Medulla oblongata (tissue), 1 donor: ENCODE measurements at regions not wholly inside any gene's neighbourhood (a gene's known extent, or its start where the extent isn't known, plus 50 kb on each side); places are given as distances from the start of the nearest gene placed in this dataset.
"Not testable (repeated sequence)": the region's sequence is repeated elsewhere in the genome, so short reads cannot be mapped to it uniquely, and the experiment has no call there.

Experiments
- DNase-seq: peaks from one replicate; pipeline ENCODE4 v3.0.0-alpha.2; 2015; ENCODE audit errors: extremely low spot score

DNA sequence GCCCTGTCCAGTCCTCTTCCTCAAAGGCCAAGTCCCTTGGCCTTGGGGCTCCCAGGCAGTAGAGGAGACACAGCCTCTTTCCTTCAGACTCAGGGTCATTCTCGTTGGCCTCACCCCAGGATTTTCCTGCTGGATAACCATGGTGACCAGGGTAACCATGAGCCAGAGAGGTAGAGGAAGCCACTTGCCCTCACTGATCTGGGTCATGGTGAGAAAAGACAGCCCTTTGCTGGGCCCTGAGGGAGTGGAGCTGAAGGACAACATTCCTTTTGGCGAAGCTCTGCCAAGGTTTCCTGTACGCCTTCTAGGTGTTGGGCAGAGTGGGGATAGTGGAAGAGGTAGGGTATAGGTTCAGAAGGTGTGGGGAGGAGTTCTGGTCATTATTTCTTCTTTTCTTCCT lies 53.1 kb upstream of the WNT4 start:
- DNase-seq = no peak

DNA sequence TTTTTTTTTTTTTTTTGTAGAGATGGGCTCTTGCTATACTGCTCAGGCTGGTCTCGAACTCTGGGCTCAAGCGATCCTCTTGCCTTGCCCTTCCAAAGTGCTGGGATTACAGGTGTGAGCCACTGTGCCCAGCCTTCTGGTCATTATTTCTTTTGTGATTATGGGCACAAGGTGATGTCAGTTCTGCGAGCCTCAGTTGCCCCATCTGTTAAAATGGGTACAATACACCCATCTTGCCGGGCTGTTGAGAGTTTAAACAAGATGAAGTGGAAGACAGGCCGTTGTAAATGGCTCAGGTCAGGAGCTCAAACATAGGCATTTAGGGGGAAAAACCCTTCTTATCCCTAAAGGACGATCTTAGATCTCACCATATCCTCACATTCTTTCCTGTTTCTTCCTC lies 53.7 kb upstream of the WNT4 start:
- no peak for DNase-seq

DNA sequence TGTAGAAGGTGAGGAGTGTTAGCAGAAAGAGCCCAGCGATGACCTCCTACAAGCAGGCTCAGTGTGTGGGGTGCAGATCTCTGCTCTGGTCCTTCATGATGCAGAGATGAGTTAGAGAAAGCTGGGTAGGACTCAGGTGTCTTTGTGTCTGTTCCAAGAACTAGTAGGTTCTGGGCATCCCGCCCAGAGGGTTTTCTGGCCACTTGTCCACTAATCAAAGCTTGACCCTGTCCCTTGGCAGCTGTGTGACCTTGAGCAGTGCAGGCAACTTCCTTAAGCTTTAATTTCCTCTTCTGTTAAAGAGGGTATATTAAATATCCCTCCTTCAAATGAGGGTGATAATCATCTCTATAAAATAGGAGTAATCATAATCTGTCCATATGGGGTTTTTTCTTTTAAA lies 54.7 kb upstream of the WNT4 start:
- no peak for DNase-seq

DNA sequence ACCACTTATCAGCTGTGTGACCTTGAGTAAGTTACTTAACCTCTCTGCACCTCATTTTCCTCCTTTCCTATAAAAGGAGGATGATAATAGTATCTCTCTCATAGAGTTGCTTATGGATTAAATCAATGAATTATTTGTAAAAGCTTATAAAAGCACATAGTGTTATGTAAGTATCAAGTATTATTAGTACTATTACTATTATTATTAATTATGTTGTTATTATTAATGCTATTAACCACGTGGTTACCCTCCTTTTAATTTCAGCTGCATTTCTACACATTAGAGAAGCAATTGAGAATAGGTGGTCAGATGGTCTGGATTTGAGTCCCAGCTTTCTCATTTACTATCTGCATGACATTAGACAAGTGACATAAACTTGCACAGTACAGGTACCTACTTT lies 58.1 kb upstream of the WNT4 start:
- no peak for DNase-seq

DNA sequence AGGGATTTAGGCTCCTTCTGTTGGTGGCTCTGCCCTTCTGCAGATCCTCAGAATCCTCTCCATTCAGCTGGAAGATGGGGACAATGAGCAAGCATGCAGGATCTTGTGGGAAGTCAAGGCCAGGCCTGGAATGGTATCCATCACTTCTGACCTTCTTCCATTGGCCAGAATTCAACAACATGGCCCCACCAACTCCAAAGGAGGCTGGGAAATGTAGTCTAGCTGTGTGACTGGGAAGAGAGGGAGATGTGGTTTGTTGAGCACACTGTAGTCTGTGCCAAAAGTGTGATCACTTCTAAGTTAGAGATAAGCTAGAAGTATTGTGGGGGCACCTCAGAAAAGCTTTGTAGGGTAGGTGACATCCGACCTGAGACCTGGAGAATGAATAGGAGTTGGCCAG lies 60.4 kb upstream of the WNT4 start:
- DNase-seq = no peak

DNA sequence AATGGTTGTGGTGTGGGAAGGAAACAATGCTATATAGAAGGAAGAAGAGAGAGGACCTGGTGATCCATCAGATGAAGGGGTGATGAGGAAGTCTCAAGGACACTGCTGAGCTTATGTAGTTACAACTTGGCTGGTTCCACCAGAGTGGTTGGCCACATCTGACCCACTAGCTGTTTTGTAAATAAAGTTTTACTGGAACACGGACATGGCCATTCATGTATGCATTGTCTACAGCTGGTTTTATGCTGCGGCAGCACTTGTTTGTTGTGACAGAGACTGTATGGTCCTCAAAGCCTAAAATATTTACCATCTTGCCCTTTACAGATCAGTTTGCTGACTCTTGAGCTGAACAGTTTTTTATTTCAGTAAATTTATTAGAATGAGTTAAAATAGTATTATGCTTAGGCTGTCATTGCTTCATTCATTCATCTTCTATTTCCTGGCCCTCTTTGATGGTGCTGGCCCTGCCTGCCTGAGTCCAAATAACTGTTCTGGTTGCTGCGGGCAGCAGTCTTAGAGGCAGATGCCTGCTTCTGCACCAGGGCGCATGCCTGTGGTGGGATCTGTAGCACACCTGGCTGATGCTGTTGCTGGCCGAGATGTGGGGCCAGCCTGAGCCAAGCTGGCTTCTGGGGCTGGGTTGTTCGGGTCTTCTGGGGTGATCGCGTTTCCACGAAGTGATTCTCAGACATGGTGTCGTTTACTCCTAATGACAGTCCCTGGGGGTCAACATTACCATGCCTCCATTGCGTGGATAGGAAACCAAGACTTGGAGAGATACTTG lies 61.4 kb upstream of the WNT4 start:
- DNase-seq = no peak

DNA sequence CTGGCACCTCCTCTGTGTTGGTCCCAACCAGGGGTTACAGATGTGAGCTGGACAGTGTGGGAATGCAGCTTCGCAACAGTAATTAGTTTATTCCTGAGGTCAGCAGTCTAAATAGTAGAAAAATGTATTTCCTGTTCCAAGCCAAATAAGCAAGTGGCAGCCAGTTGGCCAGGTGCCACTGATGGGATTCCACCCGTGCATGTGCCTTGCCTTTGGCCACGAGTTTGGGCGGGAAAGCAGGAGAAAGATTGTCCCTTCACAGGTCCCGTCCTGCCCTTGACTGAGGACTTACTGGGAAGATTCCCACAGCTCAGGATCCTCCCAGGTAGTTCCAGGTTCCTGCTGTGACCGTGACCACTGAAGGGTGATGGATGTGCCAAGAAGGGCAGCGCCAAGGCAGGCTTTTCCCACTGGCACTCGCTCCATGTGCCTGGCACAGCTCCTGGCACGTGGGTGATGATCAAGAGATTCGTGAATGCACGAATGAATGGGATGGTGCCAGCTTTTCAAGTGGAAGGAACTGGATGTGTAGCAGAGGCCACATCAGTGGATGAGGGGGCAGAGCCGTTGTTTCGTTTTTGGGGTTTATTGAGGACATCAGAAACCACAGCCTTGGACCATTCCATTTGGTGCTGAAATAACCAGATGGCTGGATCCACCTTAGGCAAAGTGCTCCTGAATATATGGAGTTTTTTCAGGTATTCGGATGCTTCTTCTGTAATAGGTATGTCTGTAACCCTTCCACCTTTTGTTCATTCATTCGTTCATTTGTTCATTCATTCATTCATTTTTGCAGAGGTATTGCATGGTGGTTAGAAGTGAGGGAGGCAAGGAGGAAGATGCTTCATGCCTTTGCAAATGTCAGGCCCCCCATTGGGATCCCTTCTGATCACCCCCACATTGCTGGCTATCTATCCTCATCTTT lies 62.4 kb upstream of the WNT4 start:
- DNase-seq = no peak

DNA sequence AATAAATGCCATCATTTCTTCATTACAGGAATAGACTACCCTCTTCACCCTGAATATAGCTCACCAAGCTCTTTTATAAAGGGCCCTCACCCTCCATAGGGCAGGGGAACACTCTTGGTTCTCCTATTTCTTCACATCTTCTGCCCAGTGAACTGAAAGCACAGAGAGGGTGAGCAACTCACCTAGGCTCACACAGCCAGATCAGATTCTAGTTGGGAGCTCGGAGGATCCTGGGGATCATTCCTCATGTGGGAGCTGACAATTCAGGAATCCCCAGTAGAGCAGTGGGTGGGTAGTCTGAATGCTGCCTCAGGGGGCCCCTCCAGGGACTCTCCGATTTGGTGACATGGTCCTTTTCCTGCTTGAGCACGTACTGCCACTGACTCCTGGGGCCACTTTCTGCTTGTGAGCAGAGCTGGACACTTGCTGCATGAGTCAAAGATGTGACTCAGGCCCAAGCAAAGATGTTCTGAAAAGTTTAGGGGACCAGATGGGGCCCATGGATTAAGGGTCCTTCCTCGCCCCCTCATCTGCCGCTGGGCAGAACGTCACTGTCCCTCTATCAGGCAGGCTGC lies 63.7 kb upstream of the WNT4 start:
- no peak for DNase-seq

DNA sequence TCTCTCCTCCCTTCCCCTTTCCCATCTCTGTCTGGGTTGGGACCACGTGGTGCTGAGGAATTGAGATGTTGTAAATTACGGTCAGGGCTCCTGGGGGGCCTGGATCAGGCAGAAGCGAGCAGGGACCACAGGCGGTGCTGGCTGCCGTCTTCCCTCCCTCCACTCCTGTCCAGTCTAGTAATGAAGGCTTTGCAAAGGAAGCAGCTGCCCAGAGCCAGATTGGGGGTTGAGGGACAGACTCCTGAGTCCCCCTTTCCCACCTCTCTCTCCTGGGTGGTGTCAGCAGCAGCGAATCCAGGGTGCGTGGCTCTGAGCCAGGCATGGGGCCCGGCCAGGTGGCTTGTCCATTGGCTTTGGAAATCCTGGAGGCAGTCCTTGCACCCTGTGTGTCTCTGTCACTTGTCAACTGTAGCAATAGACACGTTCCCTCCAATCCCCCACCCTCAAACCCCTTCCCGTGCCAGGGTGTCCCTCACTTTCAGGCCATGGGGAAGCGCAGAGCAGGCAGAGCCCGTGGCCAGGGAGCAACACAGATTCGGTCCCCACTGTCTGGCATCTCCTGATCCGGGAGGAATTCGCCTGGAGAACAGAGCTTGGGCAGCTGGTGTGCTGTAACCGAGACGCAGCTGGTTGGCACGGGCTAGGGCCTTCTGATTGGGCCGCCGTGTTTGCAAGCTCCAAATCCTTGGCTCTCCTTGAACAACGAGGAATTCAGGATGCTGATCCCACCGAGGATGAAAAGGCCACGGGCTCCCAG lies 64.8 kb upstream of the WNT4 start:
- DNase-seq = no peak

DNA sequence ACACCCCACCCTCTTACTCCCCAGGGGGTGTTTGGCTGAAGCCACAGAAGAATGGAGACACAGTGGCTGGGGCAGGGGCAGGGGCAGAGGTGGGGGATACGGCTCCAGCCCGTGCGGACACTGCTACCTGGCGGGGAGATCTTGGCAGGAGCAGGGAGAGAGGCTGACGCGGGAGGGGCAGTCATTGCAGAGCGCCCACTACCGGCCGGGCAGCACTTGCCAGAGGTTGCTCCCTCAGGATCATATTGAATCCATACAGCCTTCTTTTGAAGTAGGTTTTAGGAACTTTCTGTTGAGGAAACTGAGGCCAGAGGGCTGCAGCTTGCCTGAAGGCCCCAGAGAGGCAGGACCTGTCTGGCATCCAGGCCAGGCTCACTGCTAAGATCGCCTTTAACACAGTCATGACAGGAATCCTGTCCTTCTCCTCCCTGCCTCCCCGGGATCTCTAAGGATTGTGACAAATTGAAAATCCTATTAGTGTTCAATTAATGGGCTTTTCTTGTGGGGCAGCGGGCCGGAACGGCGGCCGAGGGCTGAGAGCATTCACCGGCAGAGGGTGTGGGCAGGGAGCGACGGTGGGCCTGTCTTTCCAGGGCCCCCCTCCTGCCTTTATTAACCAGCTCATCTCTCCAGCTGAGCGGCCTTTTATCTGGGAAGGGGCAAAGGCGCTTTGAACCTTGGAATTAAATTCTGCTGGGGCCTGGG lies 65.5 kb upstream of the WNT4 start:
- no peak for DNase-seq

DNA sequence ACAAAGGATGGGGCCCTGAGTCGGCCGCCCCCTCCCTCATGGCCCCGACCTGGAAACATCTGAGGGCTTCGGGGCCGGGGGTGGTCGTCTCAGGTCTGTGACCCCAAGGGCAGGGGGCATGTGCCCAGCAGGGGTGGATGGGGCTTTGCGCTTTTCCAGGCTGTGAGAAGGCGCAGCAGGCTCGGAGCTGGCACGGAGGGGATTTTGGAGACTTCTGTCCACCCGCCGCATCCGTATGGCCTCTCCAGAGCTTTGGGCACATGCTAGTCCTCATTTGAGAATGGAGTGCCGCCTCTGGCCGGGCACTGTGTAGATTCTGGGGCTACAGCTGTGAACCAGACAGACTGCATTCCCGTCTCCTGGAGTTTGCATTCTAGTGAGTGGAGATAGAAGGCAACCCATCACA lies 66.1 kb upstream of the WNT4 start:
- no peak for DNase-seq

DNA sequence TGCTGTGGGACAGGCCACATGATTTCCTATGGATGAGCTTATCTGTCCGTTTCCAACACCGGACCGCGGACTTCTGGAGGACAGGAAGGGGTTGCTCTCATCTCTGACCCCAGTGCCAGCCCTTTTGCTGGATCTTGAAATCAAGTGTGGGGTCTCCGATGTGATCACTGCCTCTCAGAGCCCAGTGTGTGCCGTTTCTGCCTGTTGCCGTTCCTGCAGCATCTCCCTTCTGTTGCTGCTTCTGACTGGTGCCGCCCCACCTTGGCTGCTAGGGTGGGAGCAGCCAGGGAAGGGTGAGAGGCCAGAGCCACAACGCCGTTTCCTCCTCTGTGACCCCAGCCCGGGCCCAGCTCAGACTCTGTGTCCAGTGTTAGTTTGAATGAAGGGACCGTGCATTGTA lies 67.3 kb upstream of the WNT4 start:
- DNase-seq = no peak

DNA sequence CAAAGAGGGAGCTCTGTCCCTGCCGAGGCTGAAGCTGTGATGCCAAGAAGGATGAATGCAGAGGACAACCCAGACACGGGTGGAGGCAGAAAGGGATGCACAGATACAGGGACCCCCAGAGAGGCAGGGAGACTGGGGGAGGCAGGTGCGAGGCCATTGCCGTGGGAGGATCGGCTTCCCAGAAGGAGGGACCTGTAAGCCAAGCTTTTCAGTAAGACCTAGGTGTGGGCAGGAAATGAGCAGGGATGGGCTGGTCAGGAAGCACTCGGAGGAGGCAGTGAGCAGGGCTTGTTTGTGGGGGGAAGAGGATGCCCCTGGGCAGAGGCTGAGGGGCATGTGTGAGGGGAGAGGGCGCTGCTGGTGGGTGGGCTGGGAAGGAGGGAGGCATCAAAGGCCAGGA lies 67.7 kb upstream of the WNT4 start:
- DNase-seq = no peak

DNA sequence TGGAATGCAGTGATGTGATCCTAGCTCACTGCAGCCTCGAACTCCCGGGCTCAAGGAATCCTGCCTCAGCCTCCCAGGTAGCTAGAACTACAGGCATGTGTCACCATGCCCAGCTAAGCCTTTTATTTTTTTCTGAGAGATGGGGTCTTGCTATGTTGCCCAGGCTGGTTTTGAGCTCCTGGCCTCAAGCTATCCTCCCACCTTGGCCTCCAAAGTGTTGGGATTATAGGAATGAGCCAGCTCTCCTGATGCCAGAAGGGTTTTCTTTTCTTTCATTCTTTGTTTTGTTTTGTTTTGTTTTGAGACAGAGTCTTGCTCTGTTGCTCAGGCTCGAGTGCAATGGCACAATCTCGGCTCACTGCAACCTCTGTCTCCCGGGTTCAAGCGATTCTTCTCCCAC lies 68.6 kb upstream of the WNT4 start:
- DNase-seq = not testable (repeated sequence)

DNA sequence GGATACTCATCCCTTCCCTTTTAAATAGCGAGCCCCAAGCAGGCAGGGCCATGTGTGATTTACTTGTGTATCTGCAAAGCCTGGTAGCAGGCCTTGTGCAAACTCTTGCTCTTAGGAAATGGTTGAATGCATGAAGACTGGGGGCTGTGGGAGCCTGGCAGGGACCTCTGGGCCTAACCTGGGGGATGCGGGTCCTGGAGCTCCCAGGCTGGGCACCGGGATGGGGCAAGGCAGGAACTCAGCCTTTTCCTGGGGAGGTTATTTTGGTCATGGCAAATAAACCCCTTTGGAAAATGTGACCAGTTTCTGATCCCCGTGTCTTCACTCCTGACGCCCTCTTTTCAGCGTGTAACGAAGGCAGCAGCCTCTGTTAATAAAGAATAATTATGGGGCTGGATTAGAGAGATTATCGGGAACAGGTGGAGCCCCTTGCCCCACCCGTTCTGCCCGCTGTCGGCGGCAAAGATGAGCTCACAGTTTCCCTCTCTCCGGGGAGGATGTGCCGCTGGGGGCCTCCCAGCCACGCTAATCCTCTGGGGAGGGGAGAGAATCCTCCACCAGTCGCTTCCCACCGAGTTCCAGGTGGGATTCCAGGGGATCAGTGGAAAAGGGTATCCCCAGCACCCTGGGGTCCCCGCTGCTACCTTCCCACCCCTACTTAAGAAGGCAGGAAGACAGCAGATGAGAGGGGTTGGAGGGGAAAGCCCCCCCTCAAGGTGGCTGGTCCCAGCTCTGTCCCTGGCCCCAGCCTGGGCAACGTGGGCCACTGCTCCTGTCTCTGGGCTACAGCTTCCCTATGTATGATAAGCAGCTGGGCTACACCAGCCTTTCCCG lies 69.7 kb upstream of the WNT4 start:
- no peak for DNase-seq

DNA sequence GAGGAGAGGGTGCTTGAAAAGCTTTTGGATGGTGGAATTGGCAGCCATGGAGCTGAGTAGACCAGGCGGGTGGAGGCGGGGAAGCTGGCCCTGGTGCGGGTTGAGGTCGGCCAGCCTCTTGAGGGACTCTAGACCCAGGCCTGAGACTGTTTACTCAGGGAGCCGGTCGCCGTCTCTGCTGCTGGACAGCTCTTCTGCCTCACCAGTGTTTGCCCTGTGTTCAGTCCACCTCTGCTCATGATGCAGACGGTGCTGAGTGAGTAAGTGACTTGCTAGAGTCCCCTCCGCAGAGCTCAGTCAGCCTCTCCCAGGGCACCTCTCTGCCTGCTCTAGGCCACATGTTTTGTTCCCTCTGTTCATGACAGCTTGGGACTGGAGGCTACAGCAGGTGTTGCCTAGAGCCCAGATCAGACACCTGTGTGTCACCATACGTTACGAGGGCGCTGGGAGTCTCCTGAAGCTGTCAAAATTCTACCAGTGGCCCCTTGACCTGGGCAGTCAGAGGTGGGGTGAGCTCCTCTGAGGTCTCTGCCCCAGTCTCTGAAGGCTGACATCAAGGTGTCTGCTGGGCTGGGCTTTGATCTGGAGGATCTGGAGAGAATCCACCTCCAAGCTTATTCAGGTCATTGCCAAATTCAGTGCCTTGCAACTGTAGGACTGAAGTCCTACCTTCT lies 73.5 kb upstream of the WNT4 start:
- no peak for DNase-seq

DNA sequence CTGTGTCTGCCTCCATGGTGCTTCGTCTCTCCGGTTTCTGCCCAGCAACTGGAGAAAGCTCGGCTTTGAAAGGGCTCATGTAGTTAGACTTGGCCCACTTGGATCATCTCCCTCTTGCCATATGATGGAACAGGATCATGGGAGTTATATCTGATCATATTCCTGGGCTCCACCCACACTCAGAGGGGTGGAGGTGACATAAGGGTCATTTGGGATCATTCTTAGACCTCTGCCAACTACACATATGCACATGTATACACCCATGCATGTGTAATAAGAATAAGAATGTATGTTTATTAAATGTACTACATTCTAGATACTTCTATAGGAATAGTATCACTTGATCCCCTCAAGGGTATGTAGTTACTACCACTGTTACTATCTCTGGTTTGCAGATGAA lies 74.1 kb upstream of the WNT4 start:
- no peak for DNase-seq

DNA sequence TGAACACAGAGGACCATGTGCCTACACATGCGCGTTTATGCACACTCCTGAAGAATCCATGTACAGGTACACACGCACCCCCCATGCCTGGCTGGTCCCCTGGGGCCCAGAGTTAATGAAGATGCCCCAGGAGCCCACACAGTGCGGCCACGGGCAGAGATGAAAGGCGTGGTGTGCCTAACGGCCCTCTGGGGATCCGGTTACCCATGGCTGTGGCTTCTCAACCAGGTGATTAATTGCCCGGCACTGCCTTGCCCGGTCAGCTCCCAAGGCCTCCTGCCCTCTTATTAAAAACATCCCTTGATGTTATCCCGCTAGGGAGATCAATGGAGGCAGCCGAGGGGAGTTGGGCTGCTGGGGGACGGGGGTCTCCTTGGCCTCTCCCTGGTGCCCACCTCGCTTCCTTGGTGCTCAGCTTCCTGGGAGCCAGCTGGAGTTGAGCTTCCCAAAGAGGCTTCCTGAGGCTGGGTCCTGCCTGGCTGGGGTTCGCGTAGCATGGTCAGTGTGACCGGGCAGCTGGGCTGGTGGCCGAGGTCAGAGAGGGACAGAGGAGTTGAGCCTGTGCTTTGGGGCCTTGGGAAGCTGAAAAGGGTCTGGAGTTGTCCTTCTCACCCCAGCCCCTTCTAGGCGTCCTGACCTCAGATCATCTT lies 75.0 kb upstream of the WNT4 start:
- DNase-seq = no peak

DNA sequence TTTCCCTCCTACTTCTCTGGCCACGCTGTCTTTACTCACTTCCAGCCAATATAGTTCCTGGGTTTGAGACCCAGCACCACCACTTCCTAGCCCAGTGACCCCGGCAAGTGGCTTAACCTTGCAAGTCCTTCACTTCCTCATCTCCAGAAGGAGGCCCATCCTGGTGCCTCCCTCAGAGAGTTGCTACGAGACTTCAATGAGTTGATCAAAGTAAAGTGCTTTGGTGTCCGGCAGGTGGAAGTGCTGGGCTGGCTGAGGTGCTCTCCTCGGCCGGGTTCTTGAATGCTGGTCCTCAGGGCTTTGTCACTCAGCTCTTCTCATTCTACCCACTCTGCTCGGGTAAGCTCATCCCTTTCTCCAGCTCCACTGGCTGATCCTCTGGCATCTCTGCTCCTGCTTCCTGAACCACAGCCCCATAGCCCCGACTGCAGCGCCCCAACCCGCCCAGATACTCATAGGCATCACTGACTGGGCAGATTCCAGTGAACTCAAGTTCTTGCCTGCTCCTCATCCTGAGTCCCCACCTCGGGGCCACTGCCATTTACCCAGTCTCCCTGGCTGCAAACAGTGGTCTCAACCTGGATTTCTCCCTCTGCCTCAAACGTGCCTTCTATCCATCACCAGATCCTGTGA lies 75.8 kb upstream of the WNT4 start:
- no peak for DNase-seq
